K562 (cell line): ENCODE measurements at regions not wholly inside any gene's neighbourhood (a gene's known extent, or its start where the extent isn't known, plus 50 kb on each side); places are given as distances from the start of the nearest gene placed in this dataset.
"Not testable (repeated sequence)": the region's sequence is repeated elsewhere in the genome, so short reads cannot be mapped to it uniquely, and the experiment has no call there.

Experiments
- ATAC-seq: fragments of 200-7000 bp; cut with Tn5 transposase; 3 replicates; pipeline ENCODE4 v1.9.1; 2020; ENCODE audit warnings: moderate library complexity
- BruUV-seq: library from RNA; stranded (reverse); fragments of 400-500 nt; replicated peaks from 2 replicates; lab custom pipeline; 2021; lab: Mats Ljungman, UMichigan
- CTCF ChIA-PET: fragments of 300-600 bp; formaldehyde crosslinking; extraction: SDS; loops from one replicate; lab custom pipeline; 2021; ENCODE audit warnings: low intra/inter-chr PET ratio; lab: Yijun Ruan, JAX
- POLR2A ChIA-PET: fragments of 300-600, 350-650 bp; sonication (Branson Sonifier 250); formaldehyde crosslinking; extraction: SDS; loops from one replicate; lab custom pipeline; 2021; ENCODE audit warnings: antibody characterized with exemption, inconsistent platforms; lab: Yijun Ruan, JAX
- DNase-seq, 4 experiments: peaks; one replicate each; pipeline versions ENCODE4 v3.0.0 to v3.0.0-alpha.2; 2011 to 2018; ENCODE audit warnings: low spot score in 3 of 4, mixed read lengths in 3 of 4; ENCODE audit errors: extremely low read depth in 1 of 4
- FAIRE-seq: peaks from 2 replicates; lab custom pipeline; 2011; peaks lifted over from hg19 to GRCh38; lab: Jason Lieb, UNC
- H2AFZ ChIP-seq: 2 replicates; pipeline ENCODE4 v1.6.0; 2011; ENCODE audit warnings: low read depth, low read length, control low read depth, inconsistent platforms
- H3K27ac ChIP-seq: fragments of 200-600 bp; 3 replicates; pipeline ENCODE4 v1.8.0; 2011; ENCODE audit warnings: low read depth, mild to moderate bottlenecking, control low read depth, inconsistent platforms, low read length, moderate library complexity, mixed read lengths; ENCODE audit errors: extremely low read depth
- H3K27me3 ChIP-seq, 2 experiments: fragments of 300-600 bp in 1 of 2; 2 replicates in 1 of 2; 3 replicates in 1 of 2; pipeline versions ENCODE4 v1.6.0 to v1.8.0; 2011; ENCODE audit warnings: inconsistent platforms in 2 of 2, low read length in 2 of 2, mild to moderate bottlenecking in 1 of 2, mixed read lengths in 1 of 2, moderate library complexity in 1 of 2; ENCODE audit not compliant: control insufficient read depth in 2 of 2, insufficient read depth in 2 of 2
- H3K36me3 ChIP-seq: fragments of 300-600 bp; 3 replicates; pipeline ENCODE4 v1.8.0; 2011; ENCODE audit warnings: mild to moderate bottlenecking, low read length, inconsistent platforms; ENCODE audit not compliant: control insufficient read depth, insufficient read depth
- H3K4me1 ChIP-seq, 2 experiments: fragments of 200-600 bp in 1 of 2; replicated peaks in 1 of 2; 2 replicates in 1 of 2; 3 replicates in 1 of 2; pipeline versions ENCODE4 v1.5.1 to v1.8.0; 2011; ENCODE audit warnings: inconsistent platforms in 2 of 2, low read length in 2 of 2, mild to moderate bottlenecking in 1 of 2, mixed read lengths in 1 of 2, moderate library complexity in 1 of 2; ENCODE audit not compliant: control insufficient read depth in 2 of 2, insufficient read depth in 2 of 2
- H3K4me2 ChIP-seq: 2 replicates; pipeline ENCODE4 v1.6.1; 2011; ENCODE audit warnings: low read length, control low read depth, inconsistent platforms, mixed read lengths; ENCODE audit not compliant: insufficient read depth
- H3K4me3 ChIP-seq: fragments of 200-600 bp; sonication (generic), shearing (Covaris generic); 2 replicates; pipeline ENCODE4 v1.5.1; 2016; ENCODE audit warnings: control low read depth, inconsistent platforms
- H3K79me2 ChIP-seq: fragments of 200-600 bp; 3 replicates; pipeline ENCODE4 v1.8.0; 2011; ENCODE audit warnings: low read length, inconsistent platforms; ENCODE audit not compliant: control insufficient read depth, insufficient read depth
- H3K9ac ChIP-seq, 2 experiments: 2 replicates each; pipeline versions ENCODE4 v1.6.0 to v1.6.1; 2011; ENCODE audit warnings: low read depth in 2 of 2, low read length in 2 of 2, control low read depth in 1 of 2, inconsistent platforms in 1 of 2, mild to moderate bottlenecking in 1 of 2, mixed read lengths in 1 of 2; ENCODE audit not compliant: insufficient read depth in 1 of 2
- H3K9me1 ChIP-seq: one replicate; pipeline ENCODE4 v1.6.0; 2011; ENCODE audit warnings: inconsistent platforms, mild to moderate bottlenecking, low read length, moderate library complexity; ENCODE audit not compliant: control insufficient read depth, insufficient read depth
- H3K9me3 ChIP-seq: replicated peaks from 2 replicates; pipeline ENCODE4 v1.5.1; 2011; ENCODE audit warnings: low read depth, low read length, inconsistent platforms; ENCODE audit not compliant: control insufficient read depth, insufficient read depth
- H4K20me1 ChIP-seq: replicated peaks from 2 replicates; pipeline ENCODE4 v1.6.1; 2011; ENCODE audit warnings: low read length, inconsistent platforms, mixed read lengths; ENCODE audit not compliant: control insufficient read depth, insufficient read depth
- ARID1B ChIP-seq: fragments of 450-650 bp; IDR thresholded peaks from 2 replicates; pipeline ENCODE4 v1.6.1; 2016; ENCODE audit warnings: antibody characterized with exemption, mild to moderate bottlenecking, inconsistent platforms
- CBFA2T2 ChIP-seq: fragments of 450-650 bp; conservative IDR thresholded peaks from 2 replicates; pipeline ENCODE4 v1.6.1; 2017; ENCODE audit warnings: mild to moderate bottlenecking
- CBFA2T3 ChIP-seq: fragments of 450-650 bp; IDR thresholded peaks from 2 replicates; pipeline ENCODE4 v1.6.1; 2017
- NCOR1 ChIP-seq: fragments of 450-650 bp; IDR thresholded peaks from 2 replicates; pipeline ENCODE4 v1.6.1; 2016; ENCODE audit warnings: mild to moderate bottlenecking, moderate library complexity
- TAL1 ChIP-seq: fragments of 450-650 bp; IDR thresholded peaks from 2 replicates; pipeline ENCODE4 v1.6.1; 2016; ENCODE audit warnings: mild to moderate bottlenecking
- TCF3 ChIP-seq: sonication (generic); formaldehyde crosslinking; IDR thresholded peaks from 2 replicates; pipeline ENCODE4 v1.4.0; 2020; ENCODE audit warnings: mild to moderate bottlenecking, missing genetic modification reagents
- TRIM24 ChIP-seq, 2 experiments: fragments of 450-650 bp; IDR thresholded peaks; 2 replicates each; pipeline ENCODE4 v1.6.1; 2016
- WGBS: fragments of 100-300 bp; shearing (Covaris generic); methylation state at CpG from one replicate; pipeline ENCODE4 v1.1.6; 2016; ENCODE audit warnings: low coverage, mixed read lengths; ENCODE audit not compliant: insufficient coverage; ENCODE audit errors: missing lambda C conversion rate; 5-methylcytosine and 5-hydroxymethylcytosine counted together
- in situ Hi-C: fragments of 300-500 bp; cut with MboI; formaldehyde crosslinking; loops from 4 replicates; pipeline ENCODE4 v1.15.0; 2018; ENCODE audit warnings: inconsistent platforms, mixed read lengths
- intact Hi-C: fragments of 100-400 bp; cut with micrococcal nuclease; formaldehyde crosslinking; loops from 2 replicates; pipeline ENCODE4 v1.14.2; 2022

- H3K9me3 ChIP-seq, H3K9me1 ChIP-seq, H3K4me1 ChIP-seq, H4K20me1 ChIP-seq, BruUV-seq, H3K4me3 ChIP-seq, H3K27ac ChIP-seq, H2AFZ ChIP-seq, H3K9ac ChIP-seq, intact Hi-C loops, H3K4me2 ChIP-seq, FAIRE-seq, H3K36me3 ChIP-seq, H3K79me2 ChIP-seq, DNase-seq, ATAC-seq, H3K27me3 ChIP-seq, CTCF ChIA-PET, in situ Hi-C loops: not testable (repeated sequence)
- WGBS, result 54% methylated on average over 15 of the region's 15 CpGs
- POLR2A ChIA-PET, result interaction anchor here (0.8 kb wide), 1 partner anchor 11 kb away, joined by 3 read pairs; no protein-coding TSS in a partner anchor
These were observed 59.5 kb upstream of the LPCAT1 start for GRCh38 chr5:1583081-1583875.

GRCh38 chr5:1579389-1579788 is 55.6 kb upstream of the LPCAT1 start:
- H3K4me3 ChIP-seq, H2AFZ ChIP-seq, H3K79me2 ChIP-seq, POLR2A ChIA-PET, CTCF ChIA-PET, intact Hi-C loops, H3K4me1 ChIP-seq, BruUV-seq, H4K20me1 ChIP-seq, FAIRE-seq, DNase-seq, H3K27ac ChIP-seq, H3K9me1 ChIP-seq, in situ Hi-C loops, ATAC-seq, H3K36me3 ChIP-seq, H3K4me2 ChIP-seq, H3K9ac ChIP-seq, H3K27me3 ChIP-seq, H3K9me3 ChIP-seq: not testable (repeated sequence)
- WGBS, result 56% methylated on average over 5 of the region's 5 CpGs
- TF ChIP-seq TCF3 (CRISPR knock-in tag) (0 out of 2 replicates have a peak, but pooled peaks have one; percentile 17), CBFA2T2 (peak; percentile 58), ARID1B (0 out of 2 replicates have a peak, but pooled peaks have one; percentile 27), TAL1 (peak; percentile 63), CBFA2T3 (peak; percentile 58), TRIM24 (IDR thresholded peaks at IDR 0.05) (peak; percentile 44 to 60; a peak in 1 of 4 replicates), NCOR1 (peak; percentile 26; the same call in 1 of the 2 replicates)

- H3K4me2 ChIP-seq, BruUV-seq, H3K9me1 ChIP-seq, H3K4me3 ChIP-seq, H3K27ac ChIP-seq, H3K79me2 ChIP-seq, intact Hi-C loops, H4K20me1 ChIP-seq, ATAC-seq, H2AFZ ChIP-seq, FAIRE-seq, POLR2A ChIA-PET, H3K4me1 ChIP-seq, CTCF ChIA-PET, H3K36me3 ChIP-seq, H3K27me3 ChIP-seq, in situ Hi-C loops, DNase-seq, H3K9ac ChIP-seq, H3K9me3 ChIP-seq: not testable (repeated sequence)
- WGBS, result 59% methylated on average over 2 of the region's 7 CpGs
These were observed 53.1 kb upstream of the LPCAT1 start for GRCh38 chr5:1576851-1577250.
